Activated CD8-positive, alpha-beta memory T cell treated with anti-CD3 and anti-CD28 coated beads for 48 hours (primary cell): ENCODE measurements at regions not wholly inside any gene's neighbourhood (a gene's known extent, or its start where the extent isn't known, plus 50 kb on each side); places are given as distances from the start of the nearest gene placed in this dataset.

Experiments used
- DNase-seq, 3 experiments: peaks; one replicate each; pipeline ENCODE4 v3.0.0-alpha.2; 2020; ENCODE audit warnings: low read depth in 2 of 3, low spot score in 2 of 3

DNA sequence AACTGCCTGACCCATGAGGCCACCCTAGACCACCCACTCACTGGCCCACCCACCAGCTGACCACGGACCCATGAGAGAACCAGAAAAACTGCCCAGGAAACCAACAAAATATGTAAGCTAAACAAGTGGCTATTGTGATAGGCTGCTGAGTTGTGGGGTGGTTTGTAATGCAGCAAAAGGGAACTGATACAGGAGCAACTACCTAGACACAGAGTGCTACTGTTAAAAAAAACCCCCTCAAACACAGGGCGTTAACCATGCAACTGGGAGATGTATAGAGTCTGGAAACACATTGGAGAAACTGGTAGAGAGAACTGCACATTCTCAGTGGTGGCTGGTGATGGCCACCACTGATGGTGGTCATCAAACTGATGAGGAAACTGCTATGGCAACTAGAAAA, 206.3 kb upstream of the GYPC start:
- DNase-seq = no peak

DNA sequence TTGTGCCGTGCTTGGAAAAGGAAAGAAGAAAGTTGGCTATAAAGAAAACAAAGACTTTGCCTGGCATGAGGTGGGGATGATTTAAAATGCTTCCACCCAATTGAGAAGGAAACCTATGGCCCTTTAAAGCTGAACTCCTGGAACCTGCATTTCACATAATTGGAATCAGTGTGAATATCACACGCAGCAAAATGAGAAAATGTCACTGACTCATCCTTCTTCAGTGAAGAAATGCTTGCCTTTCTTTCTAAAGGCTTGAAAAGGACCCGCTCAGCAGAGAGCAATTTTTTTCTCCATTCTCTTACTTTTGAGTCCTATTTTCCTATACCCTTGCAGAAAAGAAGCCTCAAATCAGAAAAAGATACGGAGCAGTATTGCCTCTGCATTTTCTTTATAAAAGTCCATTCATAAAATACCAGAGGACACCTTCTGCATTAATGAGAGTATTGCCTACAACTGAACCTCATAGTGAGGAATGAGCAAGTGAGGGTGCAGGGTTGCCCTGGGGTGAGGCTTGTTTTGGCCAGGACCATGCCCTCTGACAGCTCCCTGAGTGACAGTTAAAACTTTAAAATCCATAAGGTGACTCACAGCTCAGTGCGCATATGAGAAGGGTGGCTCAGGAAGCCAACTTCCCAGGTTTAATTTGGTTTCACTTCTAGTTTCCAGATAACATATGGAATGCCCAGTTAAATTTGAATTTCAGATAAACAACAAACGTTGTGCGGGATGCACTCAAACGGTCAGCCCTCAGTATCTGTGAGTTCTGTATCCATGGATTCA, 191.9 kb upstream of the GYPC start:
- DNase-seq = no peak

DNA sequence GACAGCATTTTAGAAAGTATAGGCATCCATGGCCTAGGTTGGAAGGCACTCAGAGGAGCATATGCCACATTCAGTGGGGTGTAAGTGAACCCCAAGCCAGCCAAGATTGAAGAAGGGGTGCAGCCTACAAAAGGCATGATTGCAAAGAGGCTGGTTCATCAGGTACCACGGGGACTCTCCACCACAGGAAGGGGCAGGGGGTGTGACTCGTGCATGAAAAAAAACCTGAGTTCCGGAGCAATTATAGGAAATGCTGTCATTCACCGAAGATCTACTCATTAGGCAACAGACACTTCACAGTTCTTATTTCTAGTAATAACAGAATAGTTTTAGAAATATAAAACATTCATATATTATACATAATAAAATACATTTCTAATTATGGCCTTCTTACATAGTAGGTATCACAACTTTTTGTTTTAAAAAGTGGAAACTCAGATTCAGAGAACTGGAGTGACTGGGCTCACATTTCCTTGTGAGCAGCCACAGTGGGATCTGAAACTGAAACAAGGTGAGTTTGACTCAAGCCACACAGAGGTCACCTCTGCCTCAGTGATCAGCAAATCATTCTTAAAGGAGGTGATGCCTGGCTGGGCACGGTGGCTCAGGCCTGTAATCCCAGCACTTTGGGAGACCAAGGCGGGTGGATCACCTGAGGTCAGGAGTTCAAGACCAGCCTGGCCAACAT, 188.4 kb upstream of the GYPC start:
- DNase-seq = no peak

DNA sequence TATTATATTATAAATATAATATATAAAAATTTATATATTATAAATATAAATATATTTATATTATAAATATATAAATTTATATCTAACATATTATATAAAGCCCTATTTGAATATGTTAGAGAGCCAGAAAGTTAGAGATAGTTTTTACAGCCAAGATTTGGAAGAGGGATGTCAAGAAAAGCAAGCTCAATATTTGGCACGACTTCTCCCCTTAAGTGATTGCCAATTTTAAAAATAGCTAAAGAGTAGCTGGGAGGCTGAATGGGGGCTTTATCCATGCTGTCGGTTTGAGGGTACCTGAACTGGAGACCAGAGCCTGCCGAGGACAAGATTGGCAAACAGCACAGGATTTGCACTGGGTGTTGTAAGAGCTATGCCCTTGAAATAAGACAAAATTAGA, 180.9 kb upstream of the GYPC start:
- DNase-seq = no peak

DNA sequence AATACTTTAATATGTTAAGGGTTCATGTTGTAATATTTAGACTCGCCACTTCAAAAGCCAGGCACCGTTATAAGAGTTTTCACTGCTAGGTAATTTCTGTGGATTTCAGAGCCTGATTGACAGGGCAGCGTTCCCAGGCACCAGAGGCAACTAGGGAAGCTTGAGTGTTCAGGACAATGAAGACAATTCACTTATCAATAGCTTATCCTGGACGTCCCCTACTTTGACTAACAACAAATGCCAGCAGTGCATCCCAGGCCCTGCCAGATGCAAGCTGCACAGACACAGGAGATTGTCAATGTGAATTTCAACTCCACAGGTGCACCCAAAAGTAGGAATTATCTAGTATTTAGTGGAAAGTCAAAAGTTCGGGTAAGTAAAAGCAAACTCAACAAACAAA, 179.3 kb upstream of the GYPC start:
- no peak for DNase-seq

DNA sequence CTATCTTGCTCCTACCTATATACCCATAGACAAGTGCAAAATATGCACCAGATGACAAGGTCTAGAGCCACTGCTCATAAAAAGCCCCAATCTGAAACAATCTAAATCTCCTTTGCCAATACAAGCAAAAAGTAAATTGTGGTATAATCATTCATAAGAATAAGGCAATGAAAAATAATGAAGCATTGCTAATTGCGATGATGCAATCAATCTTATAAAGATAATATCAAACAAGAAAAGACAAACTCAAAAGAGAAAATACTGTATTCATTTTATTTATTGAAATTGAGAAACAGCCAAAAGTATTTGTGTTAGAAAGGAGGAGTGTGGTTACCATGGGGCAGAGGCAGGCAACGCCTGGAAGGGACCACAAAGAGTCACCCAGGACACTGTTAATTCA, 175.9 kb upstream of the GYPC start:
- no peak for DNase-seq

DNA sequence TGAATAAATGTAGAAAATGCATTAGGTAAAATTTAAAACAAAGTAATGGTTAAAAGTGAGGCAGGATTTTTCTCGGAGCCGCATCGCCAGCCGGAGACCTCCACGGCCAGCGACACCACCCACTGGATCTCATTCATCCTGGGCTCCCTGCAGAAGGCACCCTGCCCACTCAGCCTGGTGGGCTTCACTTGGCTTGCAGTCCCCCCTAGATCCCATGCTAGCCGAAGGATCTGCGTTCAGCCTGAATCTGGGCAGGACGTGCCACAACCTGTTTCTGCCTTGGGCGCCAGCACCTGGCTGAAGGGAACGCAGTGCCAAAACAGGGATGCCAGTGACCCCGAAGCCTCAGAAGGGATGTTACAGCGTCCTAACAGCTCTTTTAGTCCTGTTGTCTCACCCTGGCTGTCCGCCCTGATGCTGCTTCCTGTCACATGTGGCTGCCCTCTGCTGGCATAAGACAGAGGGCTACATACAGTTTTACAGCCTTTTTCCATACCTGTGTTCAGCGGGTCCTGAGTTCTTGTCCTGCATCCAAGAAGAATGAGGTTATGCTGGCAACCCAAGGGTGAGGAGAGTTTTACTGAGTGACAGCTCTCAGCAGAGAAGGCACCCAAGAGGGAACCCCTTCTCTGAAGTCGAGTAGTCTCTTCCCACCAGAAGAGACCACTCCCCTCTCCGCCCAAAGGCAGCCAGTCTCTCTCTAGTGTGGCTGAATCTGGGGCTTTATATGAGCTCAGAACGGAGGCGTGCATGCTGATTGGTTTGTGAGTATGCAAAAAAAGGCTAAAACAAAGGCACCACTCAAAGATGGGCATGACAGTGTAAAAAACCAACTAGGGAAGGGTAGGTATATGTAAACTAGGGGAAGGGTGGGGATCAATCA, 173.1 kb upstream of the GYPC start:
- DNase-seq = no peak

DNA sequence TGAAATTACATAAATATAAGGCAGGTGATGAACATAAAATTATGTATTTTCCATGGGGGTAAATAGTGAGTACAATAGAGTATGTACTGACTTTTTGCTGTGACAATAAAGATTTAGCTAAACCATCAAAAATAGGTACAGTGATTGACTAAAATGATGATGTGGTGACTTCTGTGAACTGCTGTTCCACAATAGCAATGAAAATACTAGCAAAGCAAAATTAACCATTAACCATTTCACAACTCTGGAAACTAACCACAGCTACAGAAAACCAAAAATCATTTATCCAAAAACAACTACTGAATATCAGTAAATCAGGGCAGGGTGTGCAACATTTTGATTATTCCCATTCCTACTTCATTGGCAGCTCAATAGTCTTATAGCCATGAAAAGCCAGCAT, 161.4 kb upstream of the GYPC start:
- DNase-seq = no peak

DNA sequence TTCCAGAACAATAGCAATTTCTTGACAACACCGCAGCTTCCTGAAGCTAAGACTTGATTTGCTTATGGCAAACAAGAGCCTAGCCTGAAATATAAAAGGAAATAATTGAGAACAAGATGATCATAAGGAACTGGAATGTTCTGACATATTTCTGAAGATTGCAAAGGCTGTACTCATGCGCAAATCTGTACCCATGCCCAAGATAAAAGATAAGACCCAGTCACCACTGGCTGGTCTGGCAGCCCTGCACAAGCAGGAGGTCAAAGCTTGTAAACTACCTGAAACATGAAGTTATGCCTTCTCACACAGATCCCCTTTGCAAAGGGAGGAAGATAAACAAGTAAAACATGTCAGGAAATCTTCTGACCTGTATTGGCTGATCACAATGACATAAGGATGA, 160.8 kb upstream of the GYPC start:
- DNase-seq = no peak

DNA sequence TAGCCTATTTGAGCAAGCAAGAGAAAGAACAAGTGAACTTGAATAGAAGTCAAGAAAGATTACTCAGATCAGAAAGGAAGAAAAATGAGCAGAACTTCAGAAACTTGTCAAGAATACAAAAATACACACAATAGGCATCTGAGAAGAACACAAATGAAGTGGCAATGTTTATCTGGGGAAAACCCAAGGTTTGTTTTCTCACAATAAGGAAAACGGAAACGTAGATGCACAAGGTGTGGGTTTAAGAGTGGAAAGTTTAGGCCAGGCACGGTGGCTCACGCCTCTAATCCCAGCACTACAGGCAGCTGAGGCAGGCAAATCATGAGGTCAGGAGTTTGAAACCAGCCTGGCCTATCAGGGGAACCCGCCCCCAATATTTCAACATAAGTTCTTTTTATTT, 159.5 kb upstream of the GYPC start:
- no peak for DNase-seq

DNA sequence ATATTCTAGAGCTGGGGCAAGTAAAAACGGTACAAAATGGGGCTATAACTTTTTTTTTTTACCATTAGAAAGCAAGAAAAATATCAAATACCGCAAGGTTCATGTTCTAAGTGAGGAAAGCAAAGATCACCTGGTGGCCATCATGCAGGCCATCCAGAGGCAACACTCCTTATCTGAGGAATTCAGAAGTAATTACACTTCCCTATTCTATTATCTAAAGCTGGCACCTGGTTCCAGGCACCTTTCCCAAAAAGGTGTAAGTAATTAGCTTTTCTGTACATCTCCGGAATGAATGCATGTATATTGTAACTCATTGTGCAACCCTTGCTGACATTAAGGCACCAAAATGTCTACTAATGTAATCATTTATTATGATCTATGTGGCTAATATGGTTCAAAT, 152.5 kb upstream of the GYPC start:
- no peak for DNase-seq

DNA sequence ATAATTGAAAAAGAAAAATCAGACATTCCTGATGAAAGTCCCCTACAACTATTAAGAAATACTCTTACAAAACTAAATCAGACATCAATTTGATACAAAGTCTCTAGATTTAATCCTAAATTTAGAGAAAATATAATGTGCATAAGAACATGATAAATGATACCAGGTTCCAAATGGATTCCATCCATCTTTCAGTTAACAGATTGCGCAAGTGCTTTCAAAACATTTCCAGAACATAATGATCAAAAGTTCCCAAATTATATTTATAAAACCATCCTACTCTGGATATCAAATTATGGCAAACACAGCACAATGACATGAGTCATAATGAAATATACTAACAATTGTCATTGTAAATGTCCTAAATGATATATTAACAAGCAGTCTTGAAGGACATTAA, 151.0 kb upstream of the GYPC start:
- no peak for DNase-seq

DNA sequence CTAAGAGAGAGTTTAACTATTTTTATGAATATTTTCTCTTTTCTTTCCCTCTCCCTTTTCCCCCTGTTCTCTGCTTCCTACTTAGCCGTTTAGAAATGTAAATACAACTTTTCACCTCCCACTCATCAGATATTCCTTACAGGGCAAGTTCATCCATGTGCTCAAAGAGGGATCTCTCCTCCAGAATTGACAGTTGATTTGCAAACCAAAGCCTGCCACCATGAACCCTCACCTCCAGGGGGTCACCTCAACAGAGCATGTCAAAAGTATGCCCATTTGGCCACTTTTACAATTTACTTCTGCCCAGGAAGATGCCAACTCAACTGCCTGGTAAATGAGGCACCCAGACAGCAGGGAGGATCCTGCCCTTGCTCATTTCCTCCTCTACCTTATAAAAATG, 149.2 kb upstream of the GYPC start:
- no peak for DNase-seq

DNA sequence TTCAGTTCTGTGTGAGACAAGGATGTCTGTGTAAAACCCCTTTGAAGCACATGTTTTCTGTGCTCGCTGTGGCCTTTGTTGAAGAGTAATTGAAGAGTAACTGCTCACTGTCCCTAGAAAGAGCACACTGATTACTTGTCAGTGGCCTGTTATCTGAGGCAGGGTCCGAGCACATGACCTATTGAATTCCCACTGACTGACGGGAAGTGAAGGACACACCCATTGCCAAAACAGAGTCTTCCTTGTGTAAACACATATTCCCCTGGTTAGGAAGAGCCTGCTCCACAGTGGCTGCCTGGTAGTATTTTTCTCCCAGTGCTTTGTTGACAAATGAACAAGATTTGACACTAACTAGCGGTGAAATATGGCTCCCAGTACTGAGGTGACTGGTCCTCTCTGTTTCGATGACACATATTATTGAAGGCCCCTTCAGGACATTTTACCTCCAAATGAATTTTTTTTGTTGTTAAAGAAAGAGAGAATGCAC, 148.5 kb upstream of the GYPC start:
- no peak for DNase-seq

DNA sequence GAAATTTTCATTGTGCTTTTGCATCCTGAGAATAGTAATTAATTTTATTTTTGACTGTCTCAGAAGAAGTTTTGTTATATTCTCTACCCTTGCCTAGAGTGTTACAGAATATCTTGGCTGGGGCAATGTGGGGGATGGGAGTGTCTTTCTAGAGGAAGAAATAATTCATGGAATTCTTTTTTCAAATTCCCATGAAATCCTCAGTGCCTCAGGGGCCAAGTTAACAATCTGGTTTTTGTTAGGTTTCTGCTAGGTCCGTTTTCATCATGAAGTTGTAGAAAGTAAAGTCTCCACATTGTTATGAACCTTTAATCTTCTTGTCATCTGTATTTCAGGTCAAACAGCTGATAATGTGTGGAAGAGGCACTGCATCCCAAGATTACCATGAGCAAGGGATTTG, 145.6 kb upstream of the GYPC start:
- no peak for DNase-seq

DNA sequence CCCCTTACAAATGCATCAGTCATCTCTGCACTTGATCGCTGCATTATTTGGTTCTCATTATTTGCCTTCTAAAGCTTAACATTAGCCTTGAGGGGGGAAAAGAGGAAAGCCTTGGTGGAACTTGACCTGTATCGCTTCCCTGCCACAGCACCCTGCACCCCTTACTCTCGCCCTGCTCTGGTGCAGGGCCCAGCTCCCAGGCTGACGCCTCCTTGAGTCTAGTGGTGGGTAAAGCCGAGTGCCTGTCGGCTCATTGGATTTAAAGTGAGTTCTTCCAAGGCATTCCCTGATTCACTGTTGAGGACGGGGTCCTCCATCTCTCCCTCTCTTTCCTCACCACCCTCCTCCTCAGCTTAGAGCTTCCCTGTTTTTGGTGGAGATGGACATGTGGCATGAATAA, 145.0 kb upstream of the GYPC start:
- DNase-seq = no peak

DNA sequence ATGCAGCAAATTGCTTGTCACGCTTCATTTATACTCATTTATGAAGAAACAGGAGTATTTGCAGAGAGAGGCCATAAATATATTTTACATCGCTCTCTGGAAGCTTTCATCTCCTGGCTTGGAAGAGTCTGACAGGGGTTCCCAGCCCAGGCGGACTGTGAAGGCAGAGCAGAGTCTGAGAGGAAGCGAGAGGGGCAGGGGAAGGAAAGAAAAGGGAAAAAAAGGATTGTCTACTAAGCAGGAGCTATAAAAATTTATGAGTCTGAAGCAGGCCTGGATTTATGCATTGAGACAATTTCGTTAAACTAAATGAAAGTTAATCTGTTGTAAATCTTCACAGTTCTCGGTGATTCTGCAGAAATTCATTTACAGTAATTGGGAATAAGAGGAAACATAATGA, 143.9 kb upstream of the GYPC start:
- no peak for DNase-seq

DNA sequence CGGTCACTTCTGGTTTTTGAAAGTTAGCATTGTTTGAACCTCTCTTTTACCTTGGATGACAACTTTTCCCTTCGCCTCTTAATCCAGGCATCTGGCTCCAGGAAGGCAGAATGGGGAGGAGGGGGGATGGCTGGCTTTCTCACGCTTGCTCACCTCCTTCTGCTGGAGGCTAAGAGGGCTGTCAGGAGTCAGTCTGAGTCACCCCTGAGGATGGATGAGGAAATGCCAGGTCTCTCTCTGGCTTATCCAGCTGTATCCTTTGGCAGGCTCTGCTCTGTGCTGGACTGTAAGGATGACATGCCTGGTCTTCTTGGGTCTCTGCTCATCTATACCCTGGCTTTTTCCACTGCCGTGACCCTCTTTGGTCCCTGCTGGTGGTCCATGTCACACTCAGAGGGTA, 142.9 kb upstream of the GYPC start:
- no peak for DNase-seq

DNA sequence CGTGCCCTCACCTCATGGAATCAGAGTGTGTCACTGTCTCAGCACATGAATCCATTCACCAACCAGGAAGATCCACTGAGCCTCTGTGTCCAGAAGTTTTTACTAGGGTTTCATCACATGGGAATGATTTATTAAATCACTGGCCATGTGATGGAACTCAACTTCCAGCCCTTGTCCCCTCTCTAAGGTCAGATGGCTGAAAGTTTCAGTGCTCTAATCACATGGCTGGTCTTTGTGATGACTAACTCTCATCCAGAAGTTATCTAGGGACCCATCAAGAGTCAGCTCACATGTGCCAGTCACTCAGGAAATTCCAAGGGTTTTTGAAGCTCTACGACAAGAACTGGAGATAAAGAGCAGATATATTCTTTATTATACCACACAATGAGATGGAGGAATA, 140.5 kb upstream of the GYPC start:
- DNase-seq = no peak

DNA sequence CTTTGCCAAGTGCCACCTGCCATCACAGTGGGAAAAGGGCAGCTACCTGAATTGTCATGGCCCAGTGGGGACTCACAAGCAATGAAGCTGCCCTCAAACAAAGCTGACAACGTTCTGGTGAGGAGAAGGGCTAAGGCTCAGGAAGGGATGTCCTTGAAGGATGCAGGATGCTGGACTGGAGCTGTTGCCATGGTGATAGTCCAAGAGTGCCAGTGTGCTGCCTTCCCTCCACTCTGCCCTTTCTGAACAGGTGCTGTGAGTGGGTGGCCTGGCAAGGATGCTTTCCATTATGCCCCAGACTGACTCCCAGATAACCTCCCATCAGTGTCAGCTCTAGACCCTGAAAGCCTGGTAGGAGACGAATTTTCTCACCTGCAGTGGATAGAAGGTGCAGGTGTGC, 137.8 kb upstream of the GYPC start:
- no peak for DNase-seq

DNA sequence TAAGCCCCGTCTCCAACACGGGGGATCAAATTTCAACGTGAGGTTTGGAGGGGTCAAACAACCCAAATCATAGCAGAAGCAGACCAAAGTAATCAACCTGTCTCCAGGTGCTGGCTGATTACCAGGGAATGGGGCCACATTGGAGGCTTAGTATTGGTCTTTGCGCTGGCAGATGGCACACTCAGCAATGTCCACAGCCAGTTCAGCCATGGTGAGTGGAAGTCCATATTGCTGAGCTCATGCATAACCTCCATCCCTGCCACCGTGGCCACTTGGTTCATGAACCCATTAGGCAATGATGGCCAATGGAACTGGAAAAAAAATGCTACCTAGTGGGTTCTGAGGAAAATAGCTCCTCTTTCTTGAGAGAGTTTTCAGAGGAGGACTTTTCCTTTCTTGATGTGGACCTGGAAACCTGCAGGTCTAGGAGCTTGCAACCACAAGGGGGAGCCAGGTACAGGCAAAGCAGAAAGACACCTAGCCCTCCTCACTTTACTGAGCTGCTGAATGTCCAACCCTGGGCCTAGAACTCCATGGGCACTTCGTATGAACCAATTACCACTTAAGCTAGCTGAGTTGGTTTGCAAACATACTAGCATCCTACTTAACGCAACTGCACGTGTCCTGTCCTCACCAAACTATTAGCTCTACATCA, 128.0 kb upstream of the GYPC start:
- peak; percentile 8 to 19 (median 14) for DNase-seq
